NB4 (cell line): ENCODE measurements at regions not wholly inside any gene's neighbourhood (a gene's known extent, or its start where the extent isn't known, plus 50 kb on each side); places are given as distances from the start of the nearest gene placed in this dataset.

ENCODE experiments used
- CTCF ChIP-seq: IDR thresholded peaks from one replicate; pipeline ENCODE4 v1.5.1; 2012; ENCODE audit warnings: low read depth, low read length
- MYC ChIP-seq: IDR thresholded peaks from 2 replicates; pipeline ENCODE4 v1.6.1; 2011; ENCODE audit warnings: low read depth, low read length
- POLR2A ChIP-seq: IDR thresholded peaks from 2 replicates; pipeline ENCODE4 v1.6.1; 2011; ENCODE audit warnings: mild to moderate bottlenecking; ENCODE audit not compliant: insufficient read length; ENCODE audit errors: extremely low read depth

- TF ChIP-seq CTCF (no peak), MYC (no peak), POLR2A (no peak)
Measured at GRCh38 chr3:46100812-46101211, 73.5 kb upstream of the XCR1 start.
